GM23248 (cell line): ENCODE measurements at regions not wholly inside any gene's neighbourhood (a gene's known extent, or its start where the extent isn't known, plus 50 kb on each side); places are given as distances from the start of the nearest gene placed in this dataset.

ENCODE experiments used
- DNase-seq: peaks from one replicate; pipeline ENCODE4 v3.0.0-alpha.2; 2015
- H2AFZ ChIP-seq: fragments of 200-600 bp; sonication (generic); 2 replicates; pipeline ENCODE4 v1.6.1; 2016; ENCODE audit warnings: antibody characterized with exemption
- H3F3A ChIP-seq: fragments of 200-600 bp; sonication (generic); 2 replicates; pipeline ENCODE4 v1.6.1; 2016; ENCODE audit warnings: mild to moderate bottlenecking, antibody characterized with exemption, mixed run types; ENCODE audit not compliant: insufficient read depth
- H3K27ac ChIP-seq: fragments of 200-600 bp; sonication (generic); 2 replicates; pipeline ENCODE4 v1.5.1; 2016; ENCODE audit warnings: mild to moderate bottlenecking
- H3K27me3 ChIP-seq: fragments of 200-600 bp; sonication (generic); replicated peaks from 2 replicates; pipeline ENCODE4 v1.6.1; 2016; ENCODE audit warnings: mild to moderate bottlenecking; ENCODE audit not compliant: insufficient read depth
- H3K36me3 ChIP-seq: fragments of 200-600 bp; sonication (generic); 2 replicates; pipeline ENCODE4 v1.6.1; 2016; ENCODE audit warnings: low read depth, mild to moderate bottlenecking
- H3K4me1 ChIP-seq: fragments of 200-600 bp; sonication (generic); 2 replicates; pipeline ENCODE4 v1.6.1; 2016; ENCODE audit warnings: mild to moderate bottlenecking; ENCODE audit not compliant: insufficient read depth
- H3K4me2 ChIP-seq: fragments of 200-600 bp; sonication (generic); one replicate; pipeline ENCODE4 v1.6.1; 2016; ENCODE audit warnings: mild to moderate bottlenecking; ENCODE audit not compliant: unreplicated experiment
- H3K4me3 ChIP-seq: fragments of 200-600 bp; sonication (generic); 2 replicates; pipeline ENCODE4 v1.5.1; 2016; ENCODE audit warnings: mild to moderate bottlenecking
- H3K79me2 ChIP-seq: fragments of 200-600 bp; sonication (generic); 2 replicates; pipeline ENCODE4 v1.6.1; 2016; ENCODE audit warnings: mild to moderate bottlenecking; ENCODE audit not compliant: insufficient read depth
- H3K9ac ChIP-seq: fragments of 200-600 bp; sonication (generic); 2 replicates; pipeline ENCODE4 v1.6.1; 2016; ENCODE audit warnings: mild to moderate bottlenecking
- H3K9me2 ChIP-seq: fragments of 200-600 bp; sonication (generic); 2 replicates; pipeline ENCODE4 v1.6.1; 2016; ENCODE audit warnings: mixed run types, mild to moderate bottlenecking, moderate library complexity; ENCODE audit not compliant: insufficient read depth
- H3K9me3 ChIP-seq: fragments of 200-600 bp; sonication (generic); one replicate; pipeline ENCODE4 v1.6.1; 2017; ENCODE audit warnings: low read depth
- H4K20me1 ChIP-seq: fragments of 200-600 bp; sonication (generic); 2 replicates; pipeline ENCODE4 v1.6.0; 2016; ENCODE audit not compliant: insufficient read depth
- EZH2 ChIP-seq: fragments of 200-600 bp; sonication (generic); IDR thresholded peaks from 2 replicates; pipeline ENCODE4 v1.6.1; 2018; ENCODE audit warnings: antibody characterized with exemption, mild to moderate bottlenecking; ENCODE audit not compliant: insufficient read depth, poor library complexity, severe bottlenecking
- EZH2phosphoT487 ChIP-seq: fragments of 200-600 bp; sonication (generic); IDR thresholded peaks from 2 replicates; pipeline ENCODE4 v1.6.1; 2018; ENCODE audit warnings: antibody characterized with exemption, moderate library complexity, mild to moderate bottlenecking, low read depth; ENCODE audit not compliant: insufficient read depth
- WGBS, 2 experiments: methylation state at CpG; one replicate each; pipeline ENCODE4 v1.1.6; 2015 to 2017; ENCODE audit warnings: low lambda C conversion rate in 2 of 2, low coverage in 1 of 2; ENCODE audit errors: missing lambda C conversion rate in 2 of 2; 5-methylcytosine and 5-hydroxymethylcytosine counted together
- in situ Hi-C: fragments of 300-500 bp; cut with MboI; formaldehyde crosslinking; loops from 2 replicates; pipeline ENCODE4 v1.15.0; 2020

- Histone ChIP-seq H3K9me2 (no peaks in the 10 kb centered on the region), H3F3A (no peaks in the 10 kb centered on the region), H4K20me1 (no peaks in the 10 kb centered on the region), H3K4me3 (no peak overlapping the region), H3K9me3 (no peaks in the 10 kb centered on the region), H3K27me3 (peaks cover 32% of the 10 kb centered on the region), H3K4me2 (no peak overlapping the region), H3K4me1 (no peaks in the 10 kb centered on the region), H3K27ac (no peak overlapping the region), H2AFZ (no peak overlapping the region), H3K79me2 (no peaks in the 10 kb centered on the region), H3K36me3 (no peaks in the 10 kb centered on the region), H3K9ac (no peak overlapping the region)
- no peak for DNase-seq
- in situ Hi-C loops: no loop called here
- TF ChIP-seq EZH2 (no peak), EZH2phosphoT487 (no peak)
- WGBS, 2 experiments: 92% methylated on average over 11 of the region's 11 CpGs
Measured at GRCh38 chr22:44413211-44413610, 84.8 kb downstream of the RTL6 start.

GRCh38 chr22:44412136-44412731 lies 85.8 kb downstream of the RTL6 start:
- in situ Hi-C loops: no loop called here
- TF ChIP-seq EZH2phosphoT487 (no peak), EZH2 (no peak)
- no peak overlapping the region for H3K9ac ChIP-seq
- H3K27ac ChIP-seq: no peak overlapping the region
- H3K9me2 ChIP-seq: no peaks in the 10 kb centered on the region
- H3K4me2 ChIP-seq: no peak overlapping the region
- no peak overlapping the region for H3K4me3 ChIP-seq
- H3F3A ChIP-seq: no peaks in the 10 kb centered on the region
- no peak overlapping the region for H2AFZ ChIP-seq
- H4K20me1 ChIP-seq: no peaks in the 10 kb centered on the region
- no peaks in the 10 kb centered on the region for H3K4me1 ChIP-seq
- no peak for DNase-seq
- no peaks in the 10 kb centered on the region for H3K79me2 ChIP-seq
- peaks cover 28% of the 10 kb centered on the region for H3K27me3 ChIP-seq
- no peaks in the 10 kb centered on the region for H3K36me3 ChIP-seq
- no peaks in the 10 kb centered on the region for H3K9me3 ChIP-seq
- whole genome bisulfite sequencing, 2 experiments: 71 to 77% methylated on average over 19 of the region's 19 CpGs

GRCh38 chr22:44411226-44412135 lies 86.6 kb downstream of the RTL6 start:
- peaks cover 22% of the 10 kb centered on the region for H3K27me3 ChIP-seq
- H3K4me3 ChIP-seq: no peak overlapping the region
- H3K27ac ChIP-seq: no peak overlapping the region
- in situ Hi-C loops: no loop called here
- H4K20me1 ChIP-seq: no peaks in the 10 kb centered on the region
- 72 to 75% methylated on average over 37 of the region's 37 CpGs for WGBS, 2 experiments
- no peaks in the 10 kb centered on the region for H3K36me3 ChIP-seq
- no peak overlapping the region for H3K9ac ChIP-seq
- H3K4me1 ChIP-seq: no peaks in the 10 kb centered on the region
- H3K9me3 ChIP-seq: no peaks in the 10 kb centered on the region
- H3K79me2 ChIP-seq: no peaks in the 10 kb centered on the region
- no peak overlapping the region for H2AFZ ChIP-seq
- H3F3A ChIP-seq: no peaks in the 10 kb centered on the region
- no peak overlapping the region for H3K4me2 ChIP-seq
- TF ChIP-seq EZH2phosphoT487 (no peak), EZH2 (no peak)
- no peaks in the 10 kb centered on the region for H3K9me2 ChIP-seq
- no peak for DNase-seq

- Histone ChIP-seq H3F3A (no peaks in the 10 kb centered on the region), H4K20me1 (no peaks in the 10 kb centered on the region), H3K27me3 (peaks cover 18% of the 10 kb centered on the region), H3K9me3 (no peaks in the 10 kb centered on the region), H3K4me1 (no peaks in the 10 kb centered on the region), H3K4me2 (no peak overlapping the region), H3K36me3 (no peaks in the 10 kb centered on the region), H3K27ac (no peak overlapping the region), H3K9ac (no peak overlapping the region), H3K4me3 (no peak overlapping the region), H3K9me2 (no peaks in the 10 kb centered on the region), H2AFZ (no peak overlapping the region), H3K79me2 (no peaks in the 10 kb centered on the region)
- WGBS, 2 experiments: 37 to 40% methylated on average over 16 of the region's 16 CpGs
- in situ Hi-C loops: no loop called here
- TF ChIP-seq EZH2: no peak
- TF ChIP-seq EZH2phosphoT487: no peak
- DNase-seq: peak; percentile 15
Measured at GRCh38 chr22:44410451-44410991, 87.5 kb downstream of the RTL6 start.
